Thyroid gland (tissue), 4 donors: ENCODE measurements at regions not wholly inside any gene's neighbourhood (a gene's known extent, or its start where the extent isn't known, plus 50 kb on each side); places are given as distances from the start of the nearest gene placed in this dataset.

ENCODE experiments used
- POLR2A ChIP-seq, 2 donors: fragments of 450-650 bp; IDR thresholded peaks; one replicate each; pipeline ENCODE4 v1.6.1; 2017; ENCODE audit warnings: antibody characterized with exemption in 2 of 2, mild to moderate bottlenecking in 2 of 2, moderate library complexity in 1 of 2
- TF ChIP-seq, protein P1 (sequence below), 6 experiments: fragments of 200-600 bp in 3 of 6; fragments of 450-650 bp in 3 of 6; sonication (generic) in 3 of 6; IDR thresholded peaks; one replicate each; pipeline ENCODE4 v1.5.1; 2016 to 2019; ENCODE audit warnings: antibody characterized with exemption in 6 of 6, mild to moderate bottlenecking in 2 of 6, inconsistent platforms in 1 of 6, moderate library complexity in 1 of 6

DNA sequence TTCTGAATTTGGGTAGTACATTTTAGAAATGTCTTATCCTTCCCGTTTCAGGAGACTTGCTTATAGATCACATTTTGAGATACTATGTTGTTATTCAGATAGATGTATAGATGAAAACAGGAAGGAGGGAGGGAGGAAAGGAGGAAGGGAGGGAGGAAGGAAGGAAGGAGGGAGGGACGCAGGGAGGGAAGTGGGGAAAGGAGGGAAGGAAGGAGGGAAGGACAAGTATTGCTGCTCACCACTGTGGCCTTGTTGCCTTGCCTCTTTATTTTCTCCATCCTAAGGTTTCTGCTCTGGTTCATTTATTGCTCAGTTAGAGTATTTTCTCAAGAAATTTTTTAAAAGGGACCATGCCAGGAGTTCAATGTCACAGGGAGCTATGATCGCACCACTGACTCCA, 134.3 kb downstream of the LTN1 start:
- TF ChIP-seq POLR2A (IDR thresholded peaks at IDR 0.05) = no peak
- TF ChIP-seq, protein P1, sequence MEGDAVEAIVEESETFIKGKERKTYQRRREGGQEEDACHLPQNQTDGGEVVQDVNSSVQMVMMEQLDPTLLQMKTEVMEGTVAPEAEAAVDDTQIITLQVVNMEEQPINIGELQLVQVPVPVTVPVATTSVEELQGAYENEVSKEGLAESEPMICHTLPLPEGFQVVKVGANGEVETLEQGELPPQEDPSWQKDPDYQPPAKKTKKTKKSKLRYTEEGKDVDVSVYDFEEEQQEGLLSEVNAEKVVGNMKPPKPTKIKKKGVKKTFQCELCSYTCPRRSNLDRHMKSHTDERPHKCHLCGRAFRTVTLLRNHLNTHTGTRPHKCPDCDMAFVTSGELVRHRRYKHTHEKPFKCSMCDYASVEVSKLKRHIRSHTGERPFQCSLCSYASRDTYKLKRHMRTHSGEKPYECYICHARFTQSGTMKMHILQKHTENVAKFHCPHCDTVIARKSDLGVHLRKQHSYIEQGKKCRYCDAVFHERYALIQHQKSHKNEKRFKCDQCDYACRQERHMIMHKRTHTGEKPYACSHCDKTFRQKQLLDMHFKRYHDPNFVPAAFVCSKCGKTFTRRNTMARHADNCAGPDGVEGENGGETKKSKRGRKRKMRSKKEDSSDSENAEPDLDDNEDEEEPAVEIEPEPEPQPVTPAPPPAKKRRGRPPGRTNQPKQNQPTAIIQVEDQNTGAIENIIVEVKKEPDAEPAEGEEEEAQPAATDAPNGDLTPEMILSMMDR (IDR thresholded peaks at IDR 0.05) = no peak
